RWPE1 (cell line): ENCODE measurements at regions not wholly inside any gene's neighbourhood (a gene's known extent, or its start where the extent isn't known, plus 50 kb on each side); places are given as distances from the start of the nearest gene placed in this dataset.
A peak's percentile ranks its signal among the peaks of the same experiment; 100 is the strongest.

Source experiments
- CTCF ChIA-PET: fragments of 350-600 bp; sonication (Branson Sonifier 250); formaldehyde crosslinking; extraction: SDS; loops from one replicate; lab custom pipeline; 2021; lab: Yijun Ruan, JAX
- POLR2A ChIA-PET: fragments of 400-600 bp; formaldehyde crosslinking; extraction: SDS; loops from one replicate; lab custom pipeline; 2020; ENCODE audit warnings: antibody characterized with exemption; ENCODE audit not compliant: low non-redundant PET; lab: Yijun Ruan, JAX
- DNase-seq: peaks from one replicate; pipeline ENCODE4 v3.0.0; 2012; ENCODE audit warnings: low spot score
- H3K27ac ChIP-seq: fragments of 450-650 bp; 2 replicates; pipeline ENCODE4 v1.5.1; 2017
- TF ChIP-seq, protein P1 (sequence below): fragments of 450-650 bp; conservative IDR thresholded peaks from 2 replicates; pipeline ENCODE4 v1.5.1; 2017; ENCODE audit warnings: low read depth, mild to moderate bottlenecking

DNA sequence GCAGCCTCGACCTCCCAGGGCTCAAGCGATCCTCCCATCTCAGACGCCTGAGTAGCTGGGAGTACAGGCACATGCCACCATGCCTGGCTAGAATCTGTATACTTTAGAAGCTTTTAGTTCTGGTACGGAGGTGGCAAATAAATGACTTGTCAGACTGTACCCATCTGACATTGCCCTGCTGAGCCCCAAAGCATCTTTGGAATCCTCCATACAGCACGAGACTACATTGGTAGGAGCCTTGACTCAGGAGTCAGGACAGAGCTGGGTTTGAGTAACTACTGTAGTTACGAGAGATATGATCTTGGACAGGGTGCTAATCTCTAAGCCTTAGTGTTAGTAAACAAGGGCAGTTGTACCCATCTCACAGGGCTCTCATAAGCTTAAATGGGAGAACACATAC, 67.8 kb upstream of the NPHP3 start:
- CTCF ChIA-PET, result interaction anchor here (0.7 kb wide), 1 partner anchor 29 kb away, joined by 6 read pairs; no protein-coding TSS in a partner anchor
- no peak for DNase-seq
- POLR2A ChIA-PET, result no interaction called here
- TF ChIP-seq, protein P1, sequence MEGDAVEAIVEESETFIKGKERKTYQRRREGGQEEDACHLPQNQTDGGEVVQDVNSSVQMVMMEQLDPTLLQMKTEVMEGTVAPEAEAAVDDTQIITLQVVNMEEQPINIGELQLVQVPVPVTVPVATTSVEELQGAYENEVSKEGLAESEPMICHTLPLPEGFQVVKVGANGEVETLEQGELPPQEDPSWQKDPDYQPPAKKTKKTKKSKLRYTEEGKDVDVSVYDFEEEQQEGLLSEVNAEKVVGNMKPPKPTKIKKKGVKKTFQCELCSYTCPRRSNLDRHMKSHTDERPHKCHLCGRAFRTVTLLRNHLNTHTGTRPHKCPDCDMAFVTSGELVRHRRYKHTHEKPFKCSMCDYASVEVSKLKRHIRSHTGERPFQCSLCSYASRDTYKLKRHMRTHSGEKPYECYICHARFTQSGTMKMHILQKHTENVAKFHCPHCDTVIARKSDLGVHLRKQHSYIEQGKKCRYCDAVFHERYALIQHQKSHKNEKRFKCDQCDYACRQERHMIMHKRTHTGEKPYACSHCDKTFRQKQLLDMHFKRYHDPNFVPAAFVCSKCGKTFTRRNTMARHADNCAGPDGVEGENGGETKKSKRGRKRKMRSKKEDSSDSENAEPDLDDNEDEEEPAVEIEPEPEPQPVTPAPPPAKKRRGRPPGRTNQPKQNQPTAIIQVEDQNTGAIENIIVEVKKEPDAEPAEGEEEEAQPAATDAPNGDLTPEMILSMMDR, result no peak
- no peak overlapping the region for H3K27ac ChIP-seq

DNA sequence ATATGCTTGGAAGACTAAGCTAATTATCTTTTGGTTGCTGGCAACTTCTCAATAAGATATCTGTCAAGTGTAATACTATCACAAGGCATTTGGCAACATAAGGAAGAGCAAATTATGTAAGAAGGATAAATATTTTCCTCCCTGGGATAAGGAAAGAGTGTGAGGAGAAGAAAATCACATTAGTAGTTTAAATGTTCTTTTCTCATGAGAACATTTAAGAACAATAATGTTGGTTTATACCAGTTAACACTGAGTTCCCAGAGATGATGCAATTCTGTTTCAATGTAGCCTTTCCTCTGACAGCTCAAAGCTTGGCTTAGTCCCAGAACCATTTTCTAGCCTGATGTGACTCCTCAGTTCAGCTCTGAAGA, 66.1 kb upstream of the NPHP3 start:
- DNase-seq, result peak; percentile 10
- H3K27ac ChIP-seq, result no peak overlapping the region
- CTCF ChIA-PET, result no interaction called here
- POLR2A ChIA-PET, result interaction anchor here (0.5 kb wide), 1 partner anchor 759 kb away, joined by 3 read pairs; no protein-coding TSS in a partner anchor
- TF ChIP-seq, protein P1, result no peak

DNA sequence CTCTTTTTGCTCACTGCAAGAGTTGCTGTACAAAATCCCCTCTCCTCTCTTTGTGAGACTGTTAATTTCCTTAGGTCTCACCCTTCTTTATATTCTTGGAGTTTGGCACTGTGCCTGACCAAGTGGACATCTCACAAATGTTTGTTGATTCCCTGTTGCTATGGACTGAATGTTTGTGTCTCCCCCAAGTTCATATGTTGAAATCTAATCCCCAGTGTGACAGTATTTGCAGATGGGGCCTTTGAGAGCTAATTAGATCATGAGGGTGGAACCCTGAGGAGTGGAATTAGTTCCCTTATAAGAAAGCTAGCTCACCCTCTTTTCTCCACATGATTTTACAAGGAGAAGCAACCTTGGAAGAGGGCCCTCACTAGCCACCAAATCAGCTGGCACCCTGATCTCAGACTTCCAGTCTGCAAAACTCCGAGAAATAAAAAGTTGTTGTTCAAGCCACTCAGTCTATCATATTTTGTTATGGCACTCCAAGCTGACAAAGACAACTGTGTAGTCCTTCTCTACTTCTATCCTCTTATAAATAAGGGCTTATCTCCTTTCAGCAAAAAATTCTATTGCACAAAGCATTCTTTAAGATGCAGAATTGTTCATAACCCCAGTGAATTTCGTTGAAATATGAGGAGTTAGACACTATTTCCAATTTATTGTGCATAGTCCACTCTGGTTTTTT, 65.5 kb upstream of the NPHP3 start:
- ChIA-PET CTCF (no interaction called here), POLR2A (no interaction called here)
- no peak for DNase-seq
- TF ChIP-seq, protein P1, result no peak
- H3K27ac ChIP-seq, result no peak overlapping the region

DNA sequence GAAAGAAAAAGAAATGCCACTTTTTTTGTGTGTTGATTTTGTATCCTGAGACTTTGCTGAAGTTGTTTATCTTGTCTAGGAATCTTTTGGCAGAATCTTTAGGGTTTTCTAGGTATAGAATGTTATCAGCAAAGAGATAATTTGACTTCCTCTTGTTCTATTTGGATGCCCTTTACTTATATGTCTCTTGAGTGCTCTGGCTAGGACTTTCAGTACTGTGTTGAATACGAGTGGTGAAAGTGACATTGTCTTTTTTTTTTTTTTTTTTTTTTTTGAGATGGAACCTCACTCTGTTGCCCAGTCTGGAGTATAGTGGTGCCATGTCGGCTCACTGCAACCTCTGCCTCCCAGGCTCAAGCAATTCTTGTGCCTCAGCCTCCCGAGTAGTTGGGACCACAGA, 64.7 kb upstream of the NPHP3 start:
- TF ChIP-seq, protein P1, result no peak
- no peak for DNase-seq
- CTCF ChIA-PET, result interaction anchor here (0.7 kb wide), 1 partner anchor 56 kb away, joined by 3 read pairs; no protein-coding TSS in a partner anchor
- POLR2A ChIA-PET, result no interaction called here
- no peak overlapping the region for H3K27ac ChIP-seq

DNA sequence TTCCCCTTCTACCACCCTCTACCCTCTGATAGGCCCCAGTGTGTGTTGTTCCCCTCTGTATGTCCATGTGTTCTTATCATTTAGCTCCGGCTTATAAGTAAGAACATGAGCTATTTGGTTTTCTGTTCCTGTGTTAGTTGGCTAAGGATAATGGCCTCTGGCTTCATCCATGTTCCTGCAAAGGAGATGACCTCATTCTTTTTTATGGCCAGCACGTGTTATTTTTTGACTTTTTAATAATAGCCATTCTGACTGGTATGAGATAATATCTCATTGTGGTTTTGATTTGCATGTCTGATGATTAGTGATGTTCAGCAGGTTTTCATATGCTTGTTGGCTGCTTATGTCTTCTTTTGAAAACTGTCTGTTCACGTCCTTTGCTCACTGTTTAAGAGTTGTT, 63.1 kb upstream of the NPHP3 start:
- TF ChIP-seq, protein P1, result no peak
- ChIA-PET CTCF (no interaction called here), POLR2A (no interaction called here)
- H3K27ac ChIP-seq, result no peak overlapping the region
- no peak for DNase-seq

DNA sequence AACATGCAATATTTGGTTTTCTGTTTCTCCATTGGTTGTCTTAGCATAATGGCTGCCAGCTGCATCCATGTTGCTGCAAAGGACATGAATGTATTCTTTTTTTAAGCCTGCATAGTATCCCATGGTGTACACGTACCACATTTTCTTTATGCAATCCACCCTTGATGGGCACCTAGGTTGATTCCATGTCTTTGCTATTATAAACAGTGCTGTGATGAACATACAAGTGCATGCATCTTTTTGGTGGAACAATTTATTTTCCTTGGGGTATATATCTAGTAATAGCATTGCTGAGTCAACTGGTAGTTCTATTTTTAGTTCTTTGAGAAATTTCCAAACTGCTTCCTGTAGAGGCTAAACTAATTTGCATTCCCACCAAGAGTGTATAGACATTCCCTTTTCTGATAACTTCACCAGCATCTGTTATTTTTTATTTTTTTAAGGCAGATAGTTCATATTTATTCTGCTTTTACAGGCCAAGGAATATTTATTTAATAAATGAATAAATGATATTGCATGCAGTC, 62.4 kb upstream of the NPHP3 start:
- ChIA-PET POLR2A (no interaction called here), CTCF (no interaction called here)
- TF ChIP-seq, protein P1, result no peak
- no peak for DNase-seq
- no peak overlapping the region for H3K27ac ChIP-seq
